SK-N-SH treated with all-trans-retinoic acid at 6 μM for 48 hours (cell line): ENCODE measurements at regions not wholly inside any gene's neighbourhood (a gene's known extent, or its start where the extent isn't known, plus 50 kb on each side); places are given as distances from the start of the nearest gene placed in this dataset.

Experiments
- ARNTL ChIP-seq: fragments of 450-650 bp; formaldehyde crosslinking; IDR thresholded peaks from 2 replicates; pipeline ENCODE4 v1.5.0; 2020; ENCODE audit warnings: low read depth, mild to moderate bottlenecking, moderate library complexity, borderline replicate concordance
- CSDC2 ChIP-seq: fragments of 250-450 bp; sonication (Bioruptor Pico); IDR thresholded peaks from 2 replicates; pipeline ENCODE4 v1.5.0; 2020; ENCODE audit warnings: mild to moderate bottlenecking, moderate library complexity
- CSRNP3 ChIP-seq: fragments of 250-450 bp; sonication (Bioruptor Pico); IDR thresholded peaks from 2 replicates; pipeline ENCODE4 v1.5.1; 2021; ENCODE audit warnings: mild to moderate bottlenecking, moderate library complexity
- ESRRG ChIP-seq: fragments of 250-450 bp; sonication (Bioruptor Pico); IDR thresholded peaks from 2 replicates; pipeline ENCODE4 v1.6.1; 2021; ENCODE audit warnings: mild to moderate bottlenecking
- ISL1 ChIP-seq: fragments of 250-450 bp; sonication (Bioruptor Pico); IDR thresholded peaks from 2 replicates; pipeline ENCODE4 v2.1.2; 2022; ENCODE audit warnings: mild to moderate bottlenecking, moderate library complexity
- PATZ1 ChIP-seq: fragments of 250-450 bp; sonication (Bioruptor Pico); IDR thresholded peaks from 2 replicates; pipeline ENCODE4 v1.8.0; 2020; ENCODE audit warnings: mild to moderate bottlenecking, moderate library complexity, borderline replicate concordance
- POU6F1 ChIP-seq: fragments of 250-450 bp; sonication (Bioruptor Pico); IDR thresholded peaks from 2 replicates; pipeline ENCODE4 v1.8.0; 2021; ENCODE audit warnings: low read depth, mild to moderate bottlenecking, moderate library complexity, borderline replicate concordance
- PPARA ChIP-seq: fragments of 250-450 bp; sonication (Bioruptor Pico); IDR thresholded peaks from 2 replicates; pipeline ENCODE4 v1.5.0; 2020; ENCODE audit warnings: mild to moderate bottlenecking, borderline replicate concordance
- RARB ChIP-seq: fragments of 250-450 bp; sonication (Bioruptor Pico); IDR thresholded peaks from 2 replicates; pipeline ENCODE4 v1.8.0; 2021; ENCODE audit warnings: mild to moderate bottlenecking, moderate library complexity
- ZC3H10 ChIP-seq: fragments of 250-450 bp; sonication (Bioruptor Pico); IDR thresholded peaks from 2 replicates; pipeline ENCODE4 v1.5.1; 2021; ENCODE audit warnings: mild to moderate bottlenecking, moderate library complexity
- ZFP3 ChIP-seq: fragments of 250-450 bp; sonication (Bioruptor Pico); IDR thresholded peaks from 2 replicates; pipeline ENCODE4 v1.5.0; 2020; ENCODE audit warnings: mild to moderate bottlenecking, moderate library complexity
- ZFP30 ChIP-seq: fragments of 450-650 bp; formaldehyde crosslinking; IDR thresholded peaks from 2 replicates; pipeline ENCODE4 v1.5.0; 2022; ENCODE audit warnings: mild to moderate bottlenecking, moderate library complexity
- ZNF565 ChIP-seq: fragments of 450-650 bp; formaldehyde crosslinking; conservative IDR thresholded peaks from 2 replicates; pipeline ENCODE4 v1.5.0; 2020; ENCODE audit warnings: low read depth, mild to moderate bottlenecking, moderate library complexity

- TF ChIP-seq PPARA (no peak), POU6F1 (CRISPR knock-in tag) (no peak), ZFP30 (CRISPR knock-in tag) (no peak), RARB (CRISPR knock-in tag) (no peak), ZFP3 (no peak), ESRRG (no peak), ZC3H10 (CRISPR knock-in tag) (no peak), PATZ1 (CRISPR knock-in tag) (no peak), ISL1 (CRISPR knock-in tag) (no peak), CSDC2 (CRISPR knock-in tag) (no peak), ZNF565 (no peak), CSRNP3 (CRISPR knock-in tag) (no peak), ARNTL (CRISPR knock-in tag) (no peak)
Observed at GRCh38 chr11:106161775-106162634, 84.5 kb downstream of the AASDHPPT start.
